Gastroesophageal sphincter (tissue), 4 donors: ENCODE measurements at regions not wholly inside any gene's neighbourhood (a gene's known extent, or its start where the extent isn't known, plus 50 kb on each side); places are given as distances from the start of the nearest gene placed in this dataset.

Experiments used
- ATAC-seq: fragments of 150-250 bp; one replicate; pipeline ENCODE4 v1.9.1; 2016; ENCODE audit warnings: mild to moderate bottlenecking, moderate library complexity
- H3K27ac ChIP-seq, 4 donors: fragments of 200-600 bp; sonication (generic) in 3 of 4; 1 replicate in 3 of 4; 2 replicates in 1 of 4; pipeline ENCODE4 v1.5.1; 2016 to 2019
- H3K27me3 ChIP-seq: fragments of 200-600 bp; sonication (generic); one replicate; pipeline ENCODE4 v1.5.1; 2019
- H3K36me3 ChIP-seq, 2 donors: fragments of 200-600 bp; sonication (generic); one replicate each; pipeline ENCODE4 v1.5.1; 2019; ENCODE audit warnings: control low read depth in 1 of 2
- H3K4me1 ChIP-seq, 3 donors: fragments of 200-600 bp; sonication (generic); 1 replicate in 2 of 3; 2 replicates in 1 of 3; pipeline ENCODE4 v1.5.1; 2016 to 2019; ENCODE audit warnings: control low read depth in 2 of 3
- H3K4me3 ChIP-seq, 2 donors: fragments of 200-600 bp; sonication (generic); one replicate each; pipeline ENCODE4 v1.5.1; 2019; ENCODE audit warnings: mild to moderate bottlenecking in 1 of 2, moderate library complexity in 1 of 2
- H3K9me3 ChIP-seq, 3 donors: fragments of 200-600 bp; sonication (generic); one replicate each; pipeline ENCODE4 v1.5.1; 2017 to 2019; ENCODE audit warnings: control low read depth in 2 of 3
- CTCF ChIP-seq, 4 experiments: fragments of 200-600 bp in 2 of 4; fragments of 450-650 bp in 2 of 4; sonication (generic) in 1 of 4; IDR thresholded peaks; one replicate each; pipeline ENCODE4 v1.5.1; 2017 to 2019; ENCODE audit warnings: antibody characterized with exemption in 4 of 4, mild to moderate bottlenecking in 2 of 4, moderate library complexity in 2 of 4
- EP300 ChIP-seq: sonication (generic); formaldehyde crosslinking; IDR thresholded peaks from one replicate; pipeline ENCODE4 v1.6.1; 2017; ENCODE audit warnings: antibody characterized with exemption, mild to moderate bottlenecking
- POLR2A ChIP-seq, 2 donors: fragments of 450-650 bp; IDR thresholded peaks; one replicate each; pipeline ENCODE4 v1.6.1; 2017; ENCODE audit warnings: antibody characterized with exemption in 2 of 2, mild to moderate bottlenecking in 2 of 2, moderate library complexity in 1 of 2
- POLR2AphosphoS5 ChIP-seq: sonication (generic); formaldehyde crosslinking; IDR thresholded peaks from one replicate; pipeline ENCODE4 v1.6.1; 2017; ENCODE audit warnings: antibody characterized with exemption
- WGBS, 2 donors: methylation state at CpG; one replicate each; pipeline ENCODE4 v1.1.5; 2018; ENCODE audit warnings: low coverage in 1 of 2; 5-methylcytosine and 5-hydroxymethylcytosine counted together

- H3K4me3 ChIP-seq, result no peak overlapping the region
- ATAC-seq, result no peak
- 82 to 91% methylated on average over 4 to 5 of the region's 5 CpGs for WGBS, 2 donors
- no peaks in the 10 kb centered on the region for H3K4me1 ChIP-seq
- H3K36me3 ChIP-seq, result no peaks in the 10 kb centered on the region
- no peak overlapping the region for H3K27ac ChIP-seq
- H3K9me3 ChIP-seq, result no peaks in the 10 kb centered on the region
- no peak for TF ChIP-seq POLR2A (IDR thresholded peaks at IDR 0.05)
- no peak for TF ChIP-seq POLR2AphosphoS5
- TF ChIP-seq CTCF (IDR thresholded peaks at IDR 0.05), result no peak
- no peak for TF ChIP-seq EP300
- H3K27me3 ChIP-seq, result no peaks in the 10 kb centered on the region
Observed at GRCh38 chr5:84585218-84585617, 200.5 kb upstream of the EDIL3 start.

- 76 to 90% methylated on average over 5 of the region's 5 CpGs for WGBS, 2 donors
- ATAC-seq, result no peak
Observed at GRCh38 chr5:84578226-84578625, 193.5 kb upstream of the EDIL3 start.

GRCh38 chr5:84573017-84573712 lies 188.5 kb upstream of the EDIL3 start:
- TF ChIP-seq POLR2AphosphoS5 (no peak), POLR2A (IDR thresholded peaks at IDR 0.05) (no peak)
- WGBS, 2 donors, result 73 to 91% methylated on average over 3 of the region's 3 CpGs
- Histone ChIP-seq H3K36me3 (no peaks in the 10 kb centered on the region), H3K27ac (no peak overlapping the region), H3K27me3 (no peaks in the 10 kb centered on the region), H3K9me3 (no peaks in the 10 kb centered on the region), H3K4me3 (no peak overlapping the region), H3K4me1 (no peaks in the 10 kb centered on the region)
- no peak for ATAC-seq

More at GRCh38 chr5:84578226-84578625, 193.5 kb upstream of the EDIL3 start:
- Histone ChIP-seq H3K27me3 (no peaks in the 10 kb centered on the region), H3K27ac (no peak overlapping the region), H3K4me1 (no peaks in the 10 kb centered on the region), H3K4me3 (no peak overlapping the region), H3K36me3 (no peaks in the 10 kb centered on the region), H3K9me3 (no peaks in the 10 kb centered on the region)
- TF ChIP-seq POLR2A (IDR thresholded peaks at IDR 0.05) (no peak), POLR2AphosphoS5 (no peak), CTCF (IDR thresholded peaks at IDR 0.05) (no peak), EP300 (no peak)

GRCh38 chr5:84569307-84569706 lies 184.6 kb upstream of the EDIL3 start:
- no peaks in the 10 kb centered on the region for H3K27me3 ChIP-seq
- H3K36me3 ChIP-seq, result no peaks in the 10 kb centered on the region
- H3K4me3 ChIP-seq, result no peak overlapping the region
- TF ChIP-seq POLR2AphosphoS5, result no peak
- H3K4me1 ChIP-seq, result no peaks in the 10 kb centered on the region
- ATAC-seq, result no peak
- H3K27ac ChIP-seq, result no peak overlapping the region
- no peaks in the 10 kb centered on the region for H3K9me3 ChIP-seq
- 77 to 100% methylated on average over 1 of the region's 1 CpG for WGBS, 2 donors

- ATAC-seq, result no peak
- Histone ChIP-seq H3K4me3 (no peak overlapping the region), H3K27me3 (peaks cover 3% of the 10 kb centered on the region), H3K36me3 (no peaks in the 10 kb centered on the region), H3K4me1 (no peaks in the 10 kb centered on the region), H3K9me3 (no peaks in the 10 kb centered on the region), H3K27ac (no peak overlapping the region)
- TF ChIP-seq POLR2A (IDR thresholded peaks at IDR 0.05), result no peak
- no peak for TF ChIP-seq CTCF (IDR thresholded peaks at IDR 0.05)
- no peak for TF ChIP-seq POLR2AphosphoS5
- no peak for TF ChIP-seq EP300
- WGBS, 2 donors, result 55 to 67% methylated on average over 1 of the region's 1 CpG
Observed at GRCh38 chr5:84568171-84568570, 183.5 kb upstream of the EDIL3 start.

- no peaks in the 10 kb centered on the region for H3K9me3 ChIP-seq
- H3K4me3 ChIP-seq, result no peak overlapping the region
- 82 to 100% methylated on average over 1 of the region's 1 CpG for WGBS, 2 donors
- no peaks in the 10 kb centered on the region for H3K4me1 ChIP-seq
- no peak for TF ChIP-seq POLR2A (IDR thresholded peaks at IDR 0.05)
- TF ChIP-seq CTCF (IDR thresholded peaks at IDR 0.05), result no peak
- TF ChIP-seq EP300, result no peak
- TF ChIP-seq POLR2AphosphoS5, result no peak
- no peak overlapping the region for H3K27ac ChIP-seq
- ATAC-seq, result no peak
- H3K27me3 ChIP-seq, result peaks cover 3% of the 10 kb centered on the region
- H3K36me3 ChIP-seq, result no peaks in the 10 kb centered on the region
Observed at GRCh38 chr5:84565866-84566265, 181.2 kb upstream of the EDIL3 start.
